Hepatocyte (in vitro differentiated cells): ENCODE measurements at regions not wholly inside any gene's neighbourhood (a gene's known extent, or its start where the extent isn't known, plus 50 kb on each side); places are given as distances from the start of the nearest gene placed in this dataset.

Source experiments
- DNase-seq: peaks from one replicate; pipeline ENCODE4 v3.0.0-alpha.2; 2016; ENCODE audit warnings: low spot score
- H2AFZ ChIP-seq: fragments of 200-600 bp; sonication (generic); 2 replicates; pipeline ENCODE4 v1.6.0; 2016; ENCODE audit warnings: antibody characterized with exemption, mild to moderate bottlenecking
- H3K27ac ChIP-seq: fragments of 200-600 bp; sonication (generic); 2 replicates; pipeline ENCODE4 v1.5.1; 2016; ENCODE audit warnings: mild to moderate bottlenecking
- H3K27me3 ChIP-seq: fragments of 200-600 bp; sonication (generic); 2 replicates; pipeline ENCODE4 v1.6.1; 2016
- H3K36me3 ChIP-seq: fragments of 200-600 bp; sonication (generic); replicated peaks from 2 replicates; pipeline ENCODE4 v1.5.1; 2016; ENCODE audit warnings: low read depth; ENCODE audit not compliant: insufficient read depth
- H3K4me1 ChIP-seq: fragments of 200-600 bp; sonication (generic); 2 replicates; pipeline ENCODE4 v1.5.1; 2016; ENCODE audit warnings: mild to moderate bottlenecking, moderate library complexity; ENCODE audit not compliant: insufficient read depth
- H3K4me2 ChIP-seq: fragments of 200-600 bp; sonication (generic); 2 replicates; pipeline ENCODE4 v1.6.0; 2016
- H3K4me3 ChIP-seq: fragments of 200-600 bp; sonication (generic); 2 replicates; pipeline ENCODE4 v1.5.1; 2016; ENCODE audit warnings: mild to moderate bottlenecking
- H3K79me2 ChIP-seq: fragments of 200-600 bp; sonication (generic); 2 replicates; pipeline ENCODE4 v1.6.0; 2017; ENCODE audit warnings: mild to moderate bottlenecking
- H3K9me2 ChIP-seq: fragments of 200-600 bp; sonication (generic); replicated peaks from 2 replicates; pipeline ENCODE4 v1.6.0; 2017; ENCODE audit warnings: mild to moderate bottlenecking; ENCODE audit not compliant: insufficient read depth
- H3K9me3 ChIP-seq: fragments of 200-600 bp; sonication (generic); 2 replicates; pipeline ENCODE4 v1.5.1; 2016; ENCODE audit warnings: low read depth, mild to moderate bottlenecking
- H4K20me1 ChIP-seq: fragments of 200-600 bp; sonication (generic); 2 replicates; pipeline ENCODE4 v1.6.0; 2016; ENCODE audit warnings: mild to moderate bottlenecking; ENCODE audit not compliant: insufficient read depth, poor library complexity, severe bottlenecking
- CTCF ChIP-seq: fragments of 200-600 bp; sonication (generic); IDR thresholded peaks from 2 replicates; pipeline ENCODE4 v1.5.1; 2016; ENCODE audit warnings: antibody characterized with exemption, mild to moderate bottlenecking; ENCODE audit not compliant: poor library complexity
- EZH2 ChIP-seq: fragments of 200-600 bp; sonication (generic); IDR thresholded peaks from 2 replicates; pipeline ENCODE4 v1.6.1; 2016; ENCODE audit warnings: antibody characterized with exemption, mild to moderate bottlenecking, borderline replicate concordance
- EZH2phosphoT487 ChIP-seq: fragments of 200-600 bp; sonication (generic); IDR thresholded peaks from one replicate; pipeline ENCODE4 v1.6.1; 2018; ENCODE audit warnings: antibody characterized with exemption, mild to moderate bottlenecking, low read depth, moderate library complexity; ENCODE audit not compliant: unreplicated experiment, severe bottlenecking
- WGBS: methylation state at CpG from one replicate; pipeline ENCODE4 v1.1.6; 2016; ENCODE audit warnings: low lambda C conversion rate; ENCODE audit errors: missing lambda C conversion rate; 5-methylcytosine and 5-hydroxymethylcytosine counted together

- Histone ChIP-seq H3K4me1 (no peaks in the 10 kb centered on the region), H3K79me2 (no peaks in the 10 kb centered on the region), H3K9me3 (no peaks in the 10 kb centered on the region), H3K9me2 (no peaks in the 10 kb centered on the region), H3K27me3 (no peaks in the 10 kb centered on the region), H4K20me1 (no peaks in the 10 kb centered on the region), H2AFZ (no peak overlapping the region), H3K4me2 (no peak overlapping the region), H3K4me3 (no peak overlapping the region), H3K27ac (no peak overlapping the region), H3K36me3 (no peaks in the 10 kb centered on the region)
- DNase-seq, result no peak
- WGBS, result 86% methylated on average over 3 of the region's 3 CpGs
- TF ChIP-seq EZH2phosphoT487 (no peak), EZH2 (no peak), CTCF (no peak)
Observed at GRCh38 chr1:29502225-29502910, 266.0 kb downstream of the PTPRU start.

DNA sequence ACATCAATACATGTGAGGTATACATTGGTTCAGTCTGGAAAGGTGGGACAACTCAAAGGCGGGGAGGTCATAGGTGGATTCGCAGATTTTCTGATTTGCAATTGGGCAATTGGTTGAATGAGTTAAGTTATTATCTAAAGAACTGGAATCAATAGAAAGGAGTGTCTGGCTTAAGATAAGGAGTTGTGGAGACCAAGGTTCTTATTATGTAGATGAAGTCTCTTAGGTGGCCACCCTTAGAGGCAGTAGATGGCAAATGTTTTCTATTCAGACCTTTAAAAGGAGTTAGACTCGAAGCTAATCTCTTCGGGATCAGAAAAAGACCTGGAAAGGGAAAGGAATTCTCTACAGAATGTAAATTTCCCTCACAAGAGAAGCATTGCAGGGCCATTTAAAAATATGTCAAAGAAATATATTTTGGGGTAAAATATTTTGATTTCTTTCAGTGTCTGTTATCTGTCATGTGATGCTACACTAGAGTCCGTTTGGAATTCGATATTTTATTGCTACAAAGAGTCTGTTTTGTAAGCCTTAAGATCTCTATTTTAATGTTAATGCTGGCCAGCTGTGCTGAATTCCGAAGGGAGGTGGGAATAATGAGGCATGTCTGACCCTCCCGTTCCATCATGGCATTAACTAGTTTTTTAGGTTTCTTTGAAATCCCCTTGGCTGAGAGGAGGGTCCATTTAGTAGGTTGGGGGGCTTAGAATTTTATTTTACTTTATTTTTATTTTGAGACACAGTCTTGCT, 265.1 kb downstream of the PTPRU start:
- Histone ChIP-seq H3K36me3 (no peaks in the 10 kb centered on the region), H2AFZ (no peak overlapping the region), H3K79me2 (no peaks in the 10 kb centered on the region), H3K4me2 (no peak overlapping the region), H3K9me2 (no peaks in the 10 kb centered on the region), H3K4me3 (no peak overlapping the region), H3K27me3 (no peaks in the 10 kb centered on the region), H3K9me3 (no peaks in the 10 kb centered on the region), H3K4me1 (no peaks in the 10 kb centered on the region), H3K27ac (no peak overlapping the region), H4K20me1 (no peaks in the 10 kb centered on the region)
- TF ChIP-seq EZH2phosphoT487 (no peak), EZH2 (no peak), CTCF (no peak)
- WGBS, result 28% methylated on average over 8 of the region's 8 CpGs
- DNase-seq, result no peak

DNA sequence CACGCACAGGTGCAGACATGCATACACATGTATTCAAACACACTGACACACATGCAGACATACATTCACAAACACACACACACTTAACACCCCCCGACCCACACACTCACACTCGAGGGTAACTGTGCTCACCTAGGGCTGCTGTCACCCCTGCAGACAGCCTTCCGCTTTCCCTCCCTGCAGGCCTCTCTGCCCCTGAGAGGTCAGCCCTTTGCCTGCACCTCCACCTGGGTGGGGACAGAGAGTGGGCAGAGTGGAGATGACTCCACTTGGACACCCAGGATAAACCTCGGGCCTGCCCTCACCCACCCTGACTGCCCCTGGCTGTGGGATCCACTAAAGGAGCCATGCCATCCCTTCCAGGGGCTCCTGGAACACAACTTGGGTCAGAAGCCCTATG, 264.3 kb downstream of the PTPRU start:
- no peaks in the 10 kb centered on the region for H4K20me1 ChIP-seq
- no peak overlapping the region for H2AFZ ChIP-seq
- TF ChIP-seq EZH2 (no peak), EZH2phosphoT487 (no peak), CTCF (no peak)
- no peaks in the 10 kb centered on the region for H3K36me3 ChIP-seq
- H3K27me3 ChIP-seq, result no peaks in the 10 kb centered on the region
- 93% methylated on average over 5 of the region's 5 CpGs for WGBS
- no peaks in the 10 kb centered on the region for H3K9me2 ChIP-seq
- H3K9me3 ChIP-seq, result no peaks in the 10 kb centered on the region
- no peak overlapping the region for H3K4me3 ChIP-seq
- DNase-seq, result no peak
- no peaks in the 10 kb centered on the region for H3K4me1 ChIP-seq
- no peaks in the 10 kb centered on the region for H3K79me2 ChIP-seq
- no peak overlapping the region for H3K4me2 ChIP-seq
- H3K27ac ChIP-seq, result no peak overlapping the region
